Activated T-helper 1 cell treated with anti-CD3 and anti-CD28 coated beads, Interleukin-12 subunit alpha, Interleukin-12 subunit beta, Interleukin-2, Interleukin-4 antibody, amounts not matched to agents 30 ng/mL and 10 ng/mL and 1 ng/mL, durations not matched to agents 14 hours and 24 hours and 36 hours (primary cell): ENCODE measurements at regions not wholly inside any gene's neighbourhood (a gene's known extent, or its start where the extent isn't known, plus 50 kb on each side); places are given as distances from the start of the nearest gene placed in this dataset.
A peak's percentile ranks its signal among the peaks of the same experiment; 100 is the strongest.

ENCODE experiments used
- DNase-seq: peaks from one replicate; pipeline ENCODE4 v3.0.0; 2021; ENCODE audit warnings: low spot score
- H3K27ac Mint-ChIP-seq: one replicate; pipeline ENCODE4 v1.8.0; 2021; ENCODE audit warnings: mild to moderate bottlenecking, mixed read lengths
- H3K27me3 Mint-ChIP-seq: one replicate; pipeline ENCODE4 v1.8.0; 2022; ENCODE audit warnings: mild to moderate bottlenecking, moderate library complexity, mixed read lengths; ENCODE audit not compliant: insufficient read depth
- H3K36me3 Mint-ChIP-seq: one replicate; pipeline ENCODE4 v1.8.0; 2021; ENCODE audit warnings: low read depth, mixed read lengths
- H3K4me1 Mint-ChIP-seq: one replicate; pipeline ENCODE4 v1.8.0; 2021; ENCODE audit warnings: low read depth, mixed read lengths
- H3K4me3 Mint-ChIP-seq: one replicate; pipeline ENCODE4 v1.8.0; 2021; ENCODE audit warnings: mild to moderate bottlenecking, moderate library complexity, mixed read lengths
- H3K9me3 Mint-ChIP-seq: one replicate; pipeline ENCODE4 v1.8.0; 2021; ENCODE audit warnings: mixed read lengths
- intact Hi-C: fragments of 100-400 bp; cut with micrococcal nuclease; formaldehyde crosslinking; loops from one replicate; pipeline ENCODE4 v1.15.1; 2024

- Mint-ChIP-seq H3K27ac (no peak overlapping the region), H3K9me3 (no peaks in the 10 kb centered on the region), H3K36me3 (no peaks in the 10 kb centered on the region), H3K27me3 (peaks cover 15% of the 10 kb centered on the region), H3K4me1 (peaks cover 42% of the 10 kb centered on the region), H3K4me3 (no peak overlapping the region)
- no peak for DNase-seq
- intact Hi-C loops = loop anchor here (5.0 kb wide), 2 partner anchors 68 to 127 kb away; partner anchors contain the start of gene MEF2A
These were observed 125.0 kb upstream of the MEF2A start for GRCh38 chr15:99440551-99441443.

DNA sequence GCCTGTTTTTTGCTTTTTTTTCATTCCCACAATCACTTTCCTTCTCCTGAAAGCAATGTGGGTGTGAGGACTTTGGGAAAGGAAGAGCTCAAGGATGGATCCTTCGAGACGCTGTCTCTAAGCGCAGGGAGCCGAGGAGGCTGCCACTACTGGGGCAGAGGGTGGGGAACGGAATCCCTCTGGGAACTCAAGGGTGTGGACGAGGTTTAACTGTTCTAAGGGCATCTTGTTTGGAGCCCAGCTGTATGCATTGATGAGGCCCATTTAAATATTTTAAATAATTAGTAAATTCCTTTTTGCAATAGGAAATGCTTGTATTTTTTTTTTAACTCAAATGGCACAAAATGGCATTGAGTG, 124.4 kb upstream of the MEF2A start:
- intact Hi-C loops = loop anchor here (5.0 kb wide), 2 partner anchors 69 to 126 kb away; partner anchors contain the start of gene MEF2A
- H3K4me1 Mint-ChIP-seq = peaks cover 42% of the 10 kb centered on the region
- H3K36me3 Mint-ChIP-seq = no peaks in the 10 kb centered on the region

DNA sequence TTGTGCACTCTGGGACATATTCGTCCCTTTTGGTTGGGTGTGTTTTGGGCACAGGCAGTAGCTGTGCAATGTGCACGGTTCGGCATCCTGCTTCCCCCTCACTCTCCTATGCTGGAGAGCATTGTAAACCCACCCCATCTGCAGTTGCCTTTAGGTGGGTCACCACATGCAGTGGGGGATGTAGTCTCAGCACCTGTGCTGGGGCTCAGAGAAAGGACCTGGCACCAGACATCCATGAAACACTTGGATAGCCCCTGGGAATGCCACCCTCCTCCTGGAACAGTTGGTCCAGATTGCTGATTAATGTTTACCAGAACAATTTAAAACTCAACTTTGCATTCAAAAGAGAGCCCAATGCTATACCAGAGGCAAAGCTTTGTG, 123.9 kb upstream of the MEF2A start:
- no peak overlapping the region for H3K27ac Mint-ChIP-seq
- no peaks in the 10 kb centered on the region for H3K36me3 Mint-ChIP-seq
- DNase-seq = no peak
- H3K4me3 Mint-ChIP-seq = no peak overlapping the region
- H3K27me3 Mint-ChIP-seq = peaks cover 15% of the 10 kb centered on the region
- H3K9me3 Mint-ChIP-seq = no peaks in the 10 kb centered on the region
- peaks cover 42% of the 10 kb centered on the region for H3K4me1 Mint-ChIP-seq
- intact Hi-C loops = loop anchor here (1.0 to 5.0 kb wide), 4 partner anchors 17 to 125 kb away; partner anchors contain the start of gene MEF2A

More for the DNA sequence above, 124.4 kb upstream of the MEF2A start:
- no peak overlapping the region for H3K4me3 Mint-ChIP-seq
- H3K27me3 Mint-ChIP-seq = peaks cover 15% of the 10 kb centered on the region
- no peaks in the 10 kb centered on the region for H3K9me3 Mint-ChIP-seq
- DNase-seq = no peak
- no peak overlapping the region for H3K27ac Mint-ChIP-seq

DNA sequence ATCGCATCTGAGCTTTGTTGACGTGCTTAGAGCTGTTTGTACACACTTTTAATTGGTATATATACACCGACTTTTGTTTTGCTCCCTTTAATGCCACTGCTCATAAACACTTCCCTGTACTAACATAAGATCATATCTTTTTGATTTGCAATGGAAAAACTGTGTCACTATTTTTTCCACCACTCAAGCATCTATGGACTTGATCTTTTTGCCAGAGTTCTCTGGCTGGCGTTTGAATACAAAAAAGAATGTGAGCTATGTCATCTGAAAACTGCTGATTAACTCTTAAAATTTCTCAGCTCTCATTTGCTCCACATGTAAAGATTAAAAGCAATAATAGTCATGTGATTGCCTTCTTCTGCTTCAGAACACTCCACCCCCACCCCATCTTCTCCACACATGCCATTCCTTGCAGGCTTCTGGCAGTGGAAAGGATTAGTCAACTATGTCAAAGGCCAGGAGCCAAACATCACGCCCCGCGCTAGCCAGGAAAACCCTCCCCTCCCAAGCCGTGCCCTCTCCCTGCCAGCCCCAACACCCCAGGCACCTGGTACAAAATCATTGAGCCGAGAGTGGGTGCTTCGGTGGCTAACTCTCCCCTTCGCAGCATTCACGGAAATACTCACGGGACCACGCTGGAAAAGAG, 123.4 kb upstream of the MEF2A start:
- intact Hi-C loops = loop anchor here (1.0 to 5.0 kb wide), 4 partner anchors 17 to 125 kb away; partner anchors contain the start of gene MEF2A
- H3K36me3 Mint-ChIP-seq = no peaks in the 10 kb centered on the region
- H3K4me1 Mint-ChIP-seq = peaks cover 42% of the 10 kb centered on the region
- no peaks in the 10 kb centered on the region for H3K9me3 Mint-ChIP-seq
- peaks cover 15% of the 10 kb centered on the region for H3K27me3 Mint-ChIP-seq
- DNase-seq = no peak
- H3K27ac Mint-ChIP-seq = peak overlapping the region; percentile 74
- H3K4me3 Mint-ChIP-seq = no peak overlapping the region

- H3K36me3 Mint-ChIP-seq = no peaks in the 10 kb centered on the region
- no peaks in the 10 kb centered on the region for H3K9me3 Mint-ChIP-seq
- intact Hi-C loops = loop anchor here (2.0 to 5.0 kb wide), 3 partner anchors 62 to 124 kb away; partner anchors contain the start of gene MEF2A
- no peak for DNase-seq
- no peak overlapping the region for H3K4me3 Mint-ChIP-seq
- peaks cover 17% of the 10 kb centered on the region for H3K27me3 Mint-ChIP-seq
- H3K27ac Mint-ChIP-seq = peak overlapping the region; percentile 74
- H3K4me1 Mint-ChIP-seq = peaks cover 47% of the 10 kb centered on the region
These were observed 122.6 kb upstream of the MEF2A start for GRCh38 chr15:99443056-99443756.

- peak overlapping the region; percentile 67 for H3K27ac Mint-ChIP-seq
- H3K27me3 Mint-ChIP-seq = peaks cover 13% of the 10 kb centered on the region
- no peak for DNase-seq
- H3K36me3 Mint-ChIP-seq = no peaks in the 10 kb centered on the region
- H3K9me3 Mint-ChIP-seq = no peaks in the 10 kb centered on the region
- H3K4me1 Mint-ChIP-seq = peaks cover 46% of the 10 kb centered on the region
- intact Hi-C loops = loop anchor here (2.0 to 5.0 kb wide), 3 partner anchors 61 to 123 kb away; partner anchors contain the start of gene MEF2A
- H3K4me3 Mint-ChIP-seq = peak overlapping the region; percentile 26
These were observed 121.9 kb upstream of the MEF2A start for GRCh38 chr15:99443768-99444446.

GRCh38 chr15:99445272-99445850, 120.4 kb upstream of the MEF2A start:
- Mint-ChIP-seq H3K4me1 (peaks cover 57% of the 10 kb centered on the region), H3K36me3 (no peaks in the 10 kb centered on the region), H3K4me3 (no peak overlapping the region), H3K27ac (no peak overlapping the region), H3K9me3 (no peaks in the 10 kb centered on the region), H3K27me3 (peaks cover 15% of the 10 kb centered on the region)
- intact Hi-C loops = no loop called here
- DNase-seq = no peak

DNA sequence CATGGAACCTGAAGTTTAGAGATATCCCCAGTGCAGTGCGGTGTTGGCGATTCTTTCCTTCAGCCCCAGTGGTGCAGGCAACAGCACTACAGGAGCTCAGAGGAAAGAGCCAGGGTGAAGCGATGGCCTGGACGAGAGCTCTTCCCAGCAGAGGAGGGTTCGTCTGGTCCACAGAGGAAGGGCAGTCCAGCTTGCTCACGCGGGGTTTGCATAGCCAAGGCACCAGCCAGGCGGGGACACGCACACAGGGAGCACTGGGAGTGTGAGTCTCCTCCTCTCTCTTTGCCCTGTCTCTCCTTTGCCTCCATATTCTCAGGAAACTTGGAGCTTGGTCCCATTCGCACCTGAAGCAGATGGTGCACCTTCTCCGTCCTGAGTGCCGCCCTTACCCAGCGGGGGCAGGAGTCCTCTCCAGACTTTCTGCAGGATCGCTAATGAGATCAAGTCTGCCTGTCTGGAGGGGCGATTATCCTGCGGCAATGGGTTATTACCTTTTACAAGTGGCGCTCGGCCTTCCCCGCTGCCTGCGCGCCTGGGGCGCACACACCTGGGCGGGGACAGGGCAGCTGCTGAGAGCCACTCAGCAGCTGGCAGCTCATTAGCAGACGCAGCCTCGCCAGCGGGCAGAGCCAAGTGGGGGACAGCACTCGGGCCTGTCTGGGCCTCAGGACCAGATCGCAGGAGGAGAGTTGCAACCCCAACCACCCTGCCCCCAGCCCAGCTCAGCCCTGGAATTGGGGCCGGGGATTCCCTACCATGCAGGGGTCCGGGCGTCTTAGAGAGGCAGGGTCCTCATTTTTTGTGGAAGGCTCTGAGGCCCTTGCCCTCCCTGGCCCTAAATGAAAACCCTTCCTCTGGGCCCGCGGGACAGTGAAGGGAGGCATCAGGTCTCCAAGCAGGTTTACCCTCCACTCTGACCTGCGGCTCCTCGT, 119.0 kb upstream of the MEF2A start:
- H3K27me3 Mint-ChIP-seq = peaks cover 15% of the 10 kb centered on the region
- peaks cover 65% of the 10 kb centered on the region for H3K4me1 Mint-ChIP-seq
- H3K27ac Mint-ChIP-seq = no peak overlapping the region
- H3K36me3 Mint-ChIP-seq = no peaks in the 10 kb centered on the region
- no peak overlapping the region for H3K4me3 Mint-ChIP-seq
- H3K9me3 Mint-ChIP-seq = no peaks in the 10 kb centered on the region
- no peak for DNase-seq
- intact Hi-C loops = no loop called here

DNA sequence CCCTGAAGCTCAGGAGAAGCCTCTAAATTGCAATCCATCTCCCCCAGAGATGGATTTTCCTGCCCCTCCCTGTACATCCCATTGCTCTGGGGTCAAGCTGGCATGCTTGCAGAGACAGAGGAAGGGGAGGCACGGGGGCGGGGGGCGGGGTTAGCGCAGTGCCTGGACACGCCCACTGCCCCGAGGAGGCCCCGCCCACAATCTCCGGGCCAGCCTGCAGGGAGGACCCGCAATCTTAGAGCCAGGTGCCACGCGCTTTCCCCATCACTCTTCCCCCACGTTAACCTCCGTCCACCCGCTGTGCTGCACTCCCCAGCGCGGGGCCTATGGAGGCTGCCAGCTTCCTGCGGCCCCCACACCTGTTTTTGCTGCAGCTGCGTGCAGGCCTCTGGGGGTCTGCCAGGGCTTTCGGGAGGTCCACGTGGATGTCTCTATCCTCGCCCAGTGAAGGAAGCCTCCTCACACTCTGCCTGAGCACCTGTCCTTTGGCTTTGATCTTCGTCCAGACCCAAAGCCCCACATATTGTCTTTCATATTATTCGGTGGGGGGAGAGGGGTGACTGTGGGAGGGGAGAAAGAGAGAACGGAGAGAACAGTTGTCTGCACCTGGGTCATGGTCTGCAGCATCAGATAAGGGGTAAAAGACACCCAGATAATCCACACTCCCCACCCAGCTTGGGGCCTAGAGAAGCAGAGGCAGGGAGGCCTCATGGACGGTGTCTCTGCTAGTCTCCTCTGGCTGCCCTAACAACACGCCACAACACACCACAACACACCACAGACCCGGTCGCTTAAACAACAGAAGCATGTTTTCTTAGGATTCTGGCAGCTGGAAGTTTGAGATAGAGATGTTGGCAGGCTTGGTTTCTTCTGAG, 118.0 kb upstream of the MEF2A start:
- Mint-ChIP-seq H3K4me1 (peaks cover 59% of the 10 kb centered on the region), H3K27me3 (peaks cover 13% of the 10 kb centered on the region), H3K27ac (no peak overlapping the region), H3K36me3 (no peaks in the 10 kb centered on the region), H3K4me3 (no peak overlapping the region), H3K9me3 (no peaks in the 10 kb centered on the region)
- DNase-seq = no peak
- intact Hi-C loops = no loop called here

- H3K27ac Mint-ChIP-seq = no peak overlapping the region
- peaks cover 46% of the 10 kb centered on the region for H3K4me1 Mint-ChIP-seq
- H3K4me3 Mint-ChIP-seq = no peak overlapping the region
- H3K9me3 Mint-ChIP-seq = no peaks in the 10 kb centered on the region
- no peaks in the 10 kb centered on the region for H3K36me3 Mint-ChIP-seq
- intact Hi-C loops = no loop called here
- H3K27me3 Mint-ChIP-seq = peaks cover 6% of the 10 kb centered on the region
- no peak for DNase-seq
These were observed 116.3 kb upstream of the MEF2A start for GRCh38 chr15:99449514-99449913.
